ENCODE measurements at regions not wholly inside any gene's neighbourhood (a gene's known extent, or its start where the extent isn't known, plus 50 kb on each side); places are given as distances from the start of the nearest gene placed in this dataset.
"Not testable (repeated sequence)": the region's sequence is repeated elsewhere in the genome, so short reads cannot be mapped to it uniquely, and the experiment has no call there.

DNA sequence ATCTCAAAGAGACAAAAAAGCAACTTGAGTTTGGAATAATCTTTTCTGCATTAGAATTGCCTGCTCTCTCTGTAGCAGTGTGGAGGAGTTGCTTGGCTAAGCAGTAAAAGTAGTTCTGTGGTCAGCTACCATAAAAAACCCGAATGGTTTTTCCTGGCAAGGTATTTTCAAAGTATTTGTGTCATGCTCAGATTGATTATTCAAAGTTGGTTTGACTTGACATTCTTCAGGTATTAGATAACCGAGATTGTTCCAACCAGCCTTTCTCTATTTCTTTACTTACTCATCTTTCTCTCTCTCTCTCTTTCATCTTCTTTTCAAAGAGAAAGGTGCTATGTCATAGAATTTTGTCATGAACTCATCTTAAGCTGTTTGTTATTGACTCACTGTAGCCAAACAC is 404.9 kb downstream of the CPS1 start:
- no peaks in the 10 kb centered on the region for H3K27me3 ChIP-seq (ENCODE audit: control insufficient read depth in 2 of 2, insufficient read depth in 1 of 2, low read length in 1 of 2)

DNA sequence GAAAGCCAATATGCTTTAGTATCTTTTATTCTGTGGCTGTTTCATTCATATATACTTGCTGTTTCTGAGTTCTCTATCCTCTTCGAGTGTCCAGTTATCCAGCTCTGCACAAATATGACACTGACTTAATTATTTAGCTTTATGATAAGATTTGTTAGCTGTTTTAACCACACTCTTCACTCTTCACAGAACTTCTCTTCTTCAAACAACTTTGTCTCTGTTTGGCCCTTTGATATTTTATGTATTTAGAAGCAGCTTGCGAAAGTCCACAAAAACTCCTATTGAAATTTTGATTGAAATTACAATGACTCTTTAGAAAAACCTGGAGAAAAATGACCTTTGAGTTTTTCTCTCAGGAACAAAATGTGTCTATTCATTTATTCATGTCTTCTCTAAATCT is 407.0 kb downstream of the CPS1 start:
- no peak for DNase-seq (ENCODE audit: low read depth in 6 of 9, low spot score in 9 of 9)
- Histone ChIP-seq H3K4me1 (ENCODE audit: control insufficient read depth in 2 of 2, insufficient read depth in 2 of 2, low read length in 2 of 2) (no peaks in the 10 kb centered on the region), H3K27me3 (ENCODE audit: control insufficient read depth in 2 of 2, insufficient read depth in 1 of 2, low read length in 1 of 2) (no peaks in the 10 kb centered on the region), H3K9me3 (ENCODE audit: control insufficient read depth in 2 of 2, insufficient read depth in 1 of 2, low read length in 1 of 2) (no peaks in the 10 kb centered on the region), H3K27ac (ENCODE audit: low read depth in 1 of 2, low read length in 1 of 2) (no peak overlapping the region), H3K4me3 (ENCODE audit: low read length in 2 of 2) (no peak overlapping the region), H3K36me3 (ENCODE audit: control insufficient read depth in 2 of 2, insufficient read depth in 2 of 2, low read length in 1 of 2) (no peaks in the 10 kb centered on the region)
- whole genome bisulfite sequencing, result 86% methylated on average over 2 of the region's 2 CpGs

More for the DNA sequence above, 404.9 kb downstream of the CPS1 start:
- H3K36me3 ChIP-seq (ENCODE audit: control insufficient read depth in 2 of 2, insufficient read depth in 2 of 2, low read length in 1 of 2), result no peaks in the 10 kb centered on the region
- H3K9me3 ChIP-seq (ENCODE audit: control insufficient read depth in 2 of 2, insufficient read depth in 1 of 2, low read length in 1 of 2), result no peaks in the 10 kb centered on the region
- WGBS, result 75% methylated on average over 2 of the region's 2 CpGs
- no peak for DNase-seq (ENCODE audit: low read depth in 6 of 9, low spot score in 9 of 9)
- H3K4me1 ChIP-seq (ENCODE audit: control insufficient read depth in 2 of 2, insufficient read depth in 2 of 2, low read length in 2 of 2), result no peaks in the 10 kb centered on the region
- no peak overlapping the region for H3K4me3 ChIP-seq (ENCODE audit: low read length in 2 of 2)
- H3K27ac ChIP-seq (ENCODE audit: low read depth in 1 of 2, low read length in 1 of 2), result no peak overlapping the region

DNA sequence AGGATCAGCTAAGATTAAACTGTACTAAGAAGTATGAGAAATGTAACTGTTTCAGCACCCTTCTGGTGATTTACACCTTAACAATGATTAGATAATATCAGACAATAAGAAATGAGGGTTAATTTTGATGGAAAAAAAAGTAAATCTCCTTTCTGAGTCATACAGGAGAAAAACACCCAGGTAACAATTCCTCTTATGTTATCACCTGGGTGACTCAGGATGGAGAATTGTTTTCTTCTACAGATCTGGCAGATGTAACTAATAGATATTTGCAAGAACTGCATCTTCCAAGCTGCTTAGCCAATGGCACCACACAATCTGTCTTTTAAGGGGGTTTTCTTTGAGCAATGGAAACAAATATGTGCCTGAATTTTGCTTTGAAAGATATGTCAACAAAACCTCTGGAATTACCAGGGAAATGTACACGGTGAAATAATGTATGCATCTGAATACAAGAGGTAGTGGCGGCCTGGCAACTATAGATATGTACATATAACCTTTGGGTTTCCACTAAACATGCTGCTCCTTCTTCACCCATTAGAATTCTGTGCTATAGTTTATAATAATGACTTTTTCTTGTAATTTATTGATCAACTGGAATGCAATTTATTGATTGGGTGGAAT is 407.9 kb downstream of the CPS1 start:
- Histone ChIP-seq H3K27me3 (ENCODE audit: control insufficient read depth in 2 of 2, insufficient read depth in 1 of 2, low read length in 1 of 2) (no peaks in the 10 kb centered on the region), H3K36me3 (ENCODE audit: control insufficient read depth in 2 of 2, insufficient read depth in 2 of 2, low read length in 1 of 2) (no peaks in the 10 kb centered on the region)
- 94% methylated on average over 2 of the region's 2 CpGs for WGBS

DNA sequence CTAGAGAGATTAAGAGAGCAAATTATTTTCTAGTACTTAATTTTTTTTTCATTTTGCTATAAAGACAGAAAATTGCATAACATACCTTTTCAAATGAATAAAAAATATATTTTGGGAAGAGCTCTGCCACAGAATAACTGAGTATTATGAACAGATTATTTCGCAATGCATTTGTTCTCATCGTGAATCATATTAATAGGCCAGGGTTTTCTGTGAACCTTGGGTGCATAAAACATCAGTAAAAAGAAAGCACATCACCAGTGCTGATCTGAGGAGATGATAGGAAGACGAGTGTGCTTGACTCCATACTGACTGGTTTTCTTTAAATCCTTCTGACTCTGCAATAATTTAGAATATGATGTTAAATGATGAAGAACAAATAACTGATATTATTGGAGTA is 409.1 kb downstream of the CPS1 start:
- Histone ChIP-seq H3K4me1 (ENCODE audit: control insufficient read depth in 2 of 2, insufficient read depth in 2 of 2, low read length in 2 of 2) (no peaks in the 10 kb centered on the region), H3K9me3 (ENCODE audit: control insufficient read depth in 2 of 2, insufficient read depth in 1 of 2, low read length in 1 of 2) (no peaks in the 10 kb centered on the region), H3K27me3 (ENCODE audit: control insufficient read depth in 2 of 2, insufficient read depth in 1 of 2, low read length in 1 of 2) (no peaks in the 10 kb centered on the region), H3K4me3 (ENCODE audit: low read length in 2 of 2) (no peak overlapping the region), H3K27ac (ENCODE audit: low read depth in 1 of 2, low read length in 1 of 2) (no peak overlapping the region), H3K36me3 (ENCODE audit: control insufficient read depth in 2 of 2, insufficient read depth in 2 of 2, low read length in 1 of 2) (no peaks in the 10 kb centered on the region)
- WGBS, result 87% methylated on average over 3 of the region's 3 CpGs
- no peak for DNase-seq (ENCODE audit: low read depth in 6 of 9, low spot score in 9 of 9)

More for the DNA sequence above, 407.9 kb downstream of the CPS1 start:
- H3K4me3 ChIP-seq (ENCODE audit: low read length in 2 of 2), result no peak overlapping the region
- DNase-seq (ENCODE audit: low read depth in 6 of 9, low spot score in 9 of 9), result no peak
- H3K9me3 ChIP-seq (ENCODE audit: control insufficient read depth in 2 of 2, insufficient read depth in 1 of 2, low read length in 1 of 2), result no peaks in the 10 kb centered on the region
- H3K27ac ChIP-seq (ENCODE audit: low read depth in 1 of 2, low read length in 1 of 2), result no peak overlapping the region
- H3K4me1 ChIP-seq (ENCODE audit: control insufficient read depth in 2 of 2, insufficient read depth in 2 of 2, low read length in 2 of 2), result no peaks in the 10 kb centered on the region

DNA sequence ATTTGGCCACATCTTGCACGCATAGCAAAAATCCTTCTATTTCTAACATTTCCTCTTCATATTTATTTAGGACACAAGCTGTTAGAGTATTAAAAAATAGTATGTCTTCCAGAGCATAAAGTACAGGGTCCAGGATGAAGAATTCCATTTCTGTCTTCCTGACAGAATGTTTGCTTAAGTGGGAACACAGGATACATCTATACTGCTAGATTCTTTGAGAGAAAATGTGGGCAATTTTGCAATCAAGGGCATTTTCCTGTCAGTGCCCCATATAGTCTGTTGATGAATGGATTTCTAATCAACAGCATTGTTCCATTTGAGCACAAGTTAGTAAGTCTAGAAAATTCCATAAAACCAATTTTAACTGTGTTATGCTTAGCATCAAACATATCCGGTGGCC is 409.9 kb downstream of the CPS1 start:
- Histone ChIP-seq H3K4me3 (ENCODE audit: low read length in 2 of 2) (no peak overlapping the region), H3K36me3 (ENCODE audit: control insufficient read depth in 2 of 2, insufficient read depth in 2 of 2, low read length in 1 of 2) (no peaks in the 10 kb centered on the region), H3K27ac (ENCODE audit: low read depth in 1 of 2, low read length in 1 of 2) (no peak overlapping the region), H3K27me3 (ENCODE audit: control insufficient read depth in 2 of 2, insufficient read depth in 1 of 2, low read length in 1 of 2) (no peaks in the 10 kb centered on the region), H3K9me3 (ENCODE audit: control insufficient read depth in 2 of 2, insufficient read depth in 1 of 2, low read length in 1 of 2) (no peaks in the 10 kb centered on the region), H3K4me1 (ENCODE audit: control insufficient read depth in 2 of 2, insufficient read depth in 2 of 2, low read length in 2 of 2) (no peaks in the 10 kb centered on the region)
- 94% methylated on average over 2 of the region's 2 CpGs for WGBS
- DNase-seq (ENCODE audit: low read depth in 6 of 9, low spot score in 9 of 9), result no peak

DNA sequence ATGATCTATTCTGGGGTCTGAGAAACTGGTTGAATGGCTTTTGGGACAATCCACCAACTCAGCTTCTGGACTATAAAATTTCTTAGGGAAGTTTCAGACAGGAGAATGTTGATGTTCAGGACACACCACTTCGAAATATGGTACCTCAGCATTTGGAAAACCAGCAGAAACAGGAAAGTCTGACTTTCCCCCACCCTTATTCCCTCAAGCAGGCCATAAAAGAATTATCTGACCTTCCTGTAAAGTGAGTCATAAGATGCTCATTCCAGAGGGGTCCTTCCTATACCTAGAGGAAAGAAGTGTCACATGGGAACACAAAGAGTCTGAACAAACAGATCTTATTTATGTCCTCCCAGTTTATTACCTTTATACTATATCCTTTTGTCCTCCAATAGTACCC is 415.0 kb downstream of the CPS1 start:
- H3K36me3 ChIP-seq (ENCODE audit: control insufficient read depth in 2 of 2, insufficient read depth in 2 of 2, low read length in 1 of 2), result no peaks in the 10 kb centered on the region
- H3K4me3 ChIP-seq (ENCODE audit: low read length in 2 of 2), result no peak overlapping the region
- DNase-seq (ENCODE audit: low read depth in 6 of 9, low spot score in 9 of 9), result no peak
- H3K27me3 ChIP-seq (ENCODE audit: control insufficient read depth in 2 of 2, insufficient read depth in 1 of 2, low read length in 1 of 2), result no peaks in the 10 kb centered on the region
- H3K9me3 ChIP-seq (ENCODE audit: control insufficient read depth in 2 of 2, insufficient read depth in 1 of 2, low read length in 1 of 2), result no peaks in the 10 kb centered on the region
- H3K27ac ChIP-seq (ENCODE audit: low read depth in 1 of 2, low read length in 1 of 2), result no peak overlapping the region
- WGBS, result 61% methylated on average over 1 of the region's 1 CpG
- H3K4me1 ChIP-seq (ENCODE audit: control insufficient read depth in 2 of 2, insufficient read depth in 2 of 2, low read length in 2 of 2), result no peaks in the 10 kb centered on the region

DNA sequence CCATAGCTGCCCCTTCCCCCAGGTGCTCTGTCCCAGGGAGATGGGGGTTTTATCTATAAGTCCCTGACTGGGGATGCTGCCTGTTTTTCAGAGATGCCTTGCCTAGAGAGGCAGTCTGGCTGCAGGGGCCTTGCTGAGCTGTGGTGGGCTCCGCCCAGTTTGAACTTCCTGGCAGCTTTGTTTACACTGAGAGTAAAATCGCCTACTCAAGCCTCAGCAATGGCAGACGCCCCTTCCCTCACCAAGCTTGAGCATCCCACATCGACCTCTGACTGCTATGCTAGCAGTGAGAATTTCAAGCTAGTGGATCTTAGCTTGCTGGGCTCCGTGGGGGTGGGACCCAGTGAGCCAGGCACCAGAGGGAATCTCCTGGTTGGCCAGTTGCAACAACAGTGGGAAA is 430.4 kb downstream of the CPS1 start:
- not testable (repeated sequence) for H3K27ac ChIP-seq (ENCODE audit: low read depth in 1 of 2, low read length in 1 of 2); DNase-seq (ENCODE audit: low read depth in 6 of 9, low spot score in 9 of 9); H3K36me3 ChIP-seq (ENCODE audit: control insufficient read depth in 2 of 2, insufficient read depth in 2 of 2, low read length in 1 of 2); H3K27me3 ChIP-seq (ENCODE audit: control insufficient read depth in 2 of 2, insufficient read depth in 1 of 2, low read length in 1 of 2); H3K4me1 ChIP-seq (ENCODE audit: control insufficient read depth in 2 of 2, insufficient read depth in 2 of 2, low read length in 2 of 2); H3K9me3 ChIP-seq (ENCODE audit: control insufficient read depth in 2 of 2, insufficient read depth in 1 of 2, low read length in 1 of 2); H3K4me3 ChIP-seq (ENCODE audit: low read length in 2 of 2)
- 87% methylated on average over 5 of the region's 5 CpGs for WGBS

DNA sequence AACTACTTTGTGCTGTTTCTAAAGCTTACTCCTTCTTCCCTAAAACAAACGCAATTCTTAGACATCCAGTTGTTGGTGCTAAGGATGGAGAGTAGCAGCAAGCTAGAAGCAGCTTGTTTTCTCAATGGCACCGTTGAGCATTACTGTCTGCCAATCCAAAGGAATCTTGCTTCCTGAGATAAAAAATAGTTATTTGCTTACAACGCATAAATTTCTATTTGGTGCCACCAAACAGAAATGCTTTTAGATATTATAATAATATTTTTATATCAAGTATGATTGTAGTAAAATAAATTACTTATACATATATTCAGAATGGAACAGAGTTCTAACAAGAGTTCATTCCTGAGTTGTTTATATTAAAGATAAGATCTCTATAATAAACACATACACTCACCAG is 434.7 kb downstream of the CPS1 start:
- 70% methylated on average over 3 of the region's 3 CpGs for WGBS
- no peak overlapping the region for H3K27ac ChIP-seq (ENCODE audit: low read depth in 1 of 2, low read length in 1 of 2)
- H3K36me3 ChIP-seq (ENCODE audit: control insufficient read depth in 2 of 2, insufficient read depth in 2 of 2, low read length in 1 of 2), result no peaks in the 10 kb centered on the region
- no peaks in the 10 kb centered on the region for H3K4me1 ChIP-seq (ENCODE audit: control insufficient read depth in 2 of 2, insufficient read depth in 2 of 2, low read length in 2 of 2)
- peaks cover 1 to 7% of the 10 kb centered on the region in 2 donors for H3K9me3 ChIP-seq (ENCODE audit: control insufficient read depth in 2 of 2, insufficient read depth in 1 of 2, low read length in 1 of 2)
- no peak for DNase-seq (ENCODE audit: low read depth in 6 of 9, low spot score in 9 of 9)
- H3K4me3 ChIP-seq (ENCODE audit: low read length in 2 of 2), result no peak overlapping the region
- no peaks in the 10 kb centered on the region for H3K27me3 ChIP-seq (ENCODE audit: control insufficient read depth in 2 of 2, insufficient read depth in 1 of 2, low read length in 1 of 2)

DNA sequence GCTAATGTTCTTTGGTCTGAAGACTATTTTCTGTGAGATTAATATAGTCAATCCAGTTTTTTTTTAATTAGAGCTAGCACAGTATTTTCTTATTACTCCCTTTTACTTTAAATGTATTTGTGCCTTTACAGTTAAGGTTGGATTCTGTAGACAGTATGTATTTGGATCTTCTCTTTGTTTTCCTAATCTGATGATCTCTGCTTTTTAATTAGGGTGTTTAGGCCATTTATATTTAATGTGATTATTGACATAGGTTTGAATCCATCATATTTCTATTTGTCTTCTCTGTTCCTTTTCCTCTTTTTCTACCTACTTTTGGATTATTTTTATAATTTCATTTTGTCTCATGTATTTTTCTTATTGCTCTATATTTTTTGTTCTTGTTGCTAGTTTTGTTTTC is 437.7 kb downstream of the CPS1 start:
- H3K4me3 ChIP-seq (ENCODE audit: low read length in 2 of 2), result no peak overlapping the region
- DNase-seq (ENCODE audit: low read depth in 6 of 9, low spot score in 9 of 9), result no peak
- no peaks in the 10 kb centered on the region for H3K4me1 ChIP-seq (ENCODE audit: control insufficient read depth in 2 of 2, insufficient read depth in 2 of 2, low read length in 2 of 2)
- H3K27me3 ChIP-seq (ENCODE audit: control insufficient read depth in 2 of 2, insufficient read depth in 1 of 2, low read length in 1 of 2), result no peaks in the 10 kb centered on the region
- H3K9me3 ChIP-seq (ENCODE audit: control insufficient read depth in 2 of 2, insufficient read depth in 1 of 2, low read length in 1 of 2), result no peaks in the 10 kb centered on the region
- no peaks in the 10 kb centered on the region for H3K36me3 ChIP-seq (ENCODE audit: control insufficient read depth in 2 of 2, insufficient read depth in 2 of 2, low read length in 1 of 2)
- H3K27ac ChIP-seq (ENCODE audit: low read depth in 1 of 2, low read length in 1 of 2), result no peak overlapping the region

DNA sequence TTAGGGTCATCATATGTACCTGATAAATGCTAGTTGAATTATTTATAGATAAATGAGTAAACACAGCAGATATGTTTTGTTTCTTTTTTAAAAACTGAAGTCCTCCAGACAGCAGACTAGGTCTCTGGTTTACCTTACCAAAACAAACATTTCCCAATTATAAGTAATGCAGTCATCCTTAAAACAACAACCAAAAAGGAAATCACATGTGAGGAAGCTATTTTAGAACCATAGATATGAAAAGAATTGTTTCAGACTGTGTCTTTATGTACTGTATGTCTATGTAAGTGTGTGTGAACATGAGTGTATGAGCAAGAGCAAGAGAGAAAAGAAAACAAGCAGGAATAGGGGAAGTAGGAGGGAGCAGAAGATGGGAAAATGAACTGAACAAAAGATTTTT is 441.0 kb downstream of the CPS1 start:
- Histone ChIP-seq H3K4me1 (ENCODE audit: control insufficient read depth in 2 of 2, insufficient read depth in 2 of 2, low read length in 2 of 2) (no peaks in the 10 kb centered on the region), H3K36me3 (ENCODE audit: control insufficient read depth in 2 of 2, insufficient read depth in 2 of 2, low read length in 1 of 2) (no peaks in the 10 kb centered on the region), H3K27me3 (ENCODE audit: control insufficient read depth in 2 of 2, insufficient read depth in 1 of 2, low read length in 1 of 2) (no peaks in the 10 kb centered on the region), H3K9me3 (ENCODE audit: control insufficient read depth in 2 of 2, insufficient read depth in 1 of 2, low read length in 1 of 2) (no peaks in the 10 kb centered on the region), H3K27ac (ENCODE audit: low read depth in 1 of 2, low read length in 1 of 2) (no peak overlapping the region), H3K4me3 (ENCODE audit: low read length in 2 of 2) (no peak overlapping the region)
- DNase-seq (ENCODE audit: low read depth in 6 of 9, low spot score in 9 of 9), result no peak

All from thymus (tissue), 11 donors.